ENCODE measurements at regions not wholly inside any gene's neighbourhood (a gene's known extent, or its start where the extent isn't known, plus 50 kb on each side); places are given as distances from the start of the nearest gene placed in this dataset.

DNA sequence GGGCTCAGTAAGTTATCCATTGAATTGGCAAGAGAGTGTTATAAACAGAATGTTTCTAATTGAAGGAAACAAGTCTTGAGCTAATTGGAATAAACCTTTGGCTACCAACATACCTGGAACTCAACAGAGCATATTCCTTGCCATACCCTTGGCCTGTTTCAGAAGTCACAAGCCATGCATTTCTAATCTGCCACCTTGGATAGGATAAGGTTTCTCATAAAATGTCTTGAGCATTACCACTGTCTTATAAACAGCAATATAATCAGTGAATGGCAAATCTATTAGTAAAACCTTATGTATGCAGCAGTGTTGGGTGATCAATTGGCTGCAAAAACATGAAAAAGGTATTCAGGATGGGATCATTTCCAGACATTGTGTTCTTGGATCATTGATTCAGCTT, 765.2 kb upstream of the SEL1L start:
- TF ChIP-seq ZNF232 (CRISPR knock-in tag; IDR thresholded peaks at IDR 0.05) (no peak), ATF1 (CRISPR knock-in tag; IDR thresholded peaks at IDR 0.05) (no peak), NR1H2 (CRISPR knock-in tag; IDR thresholded peaks at IDR 0.05) (no peak), MYBL2 (CRISPR knock-in tag; IDR thresholded peaks at IDR 0.05) (no peak)
- TF ChIP-seq, protein P1, sequence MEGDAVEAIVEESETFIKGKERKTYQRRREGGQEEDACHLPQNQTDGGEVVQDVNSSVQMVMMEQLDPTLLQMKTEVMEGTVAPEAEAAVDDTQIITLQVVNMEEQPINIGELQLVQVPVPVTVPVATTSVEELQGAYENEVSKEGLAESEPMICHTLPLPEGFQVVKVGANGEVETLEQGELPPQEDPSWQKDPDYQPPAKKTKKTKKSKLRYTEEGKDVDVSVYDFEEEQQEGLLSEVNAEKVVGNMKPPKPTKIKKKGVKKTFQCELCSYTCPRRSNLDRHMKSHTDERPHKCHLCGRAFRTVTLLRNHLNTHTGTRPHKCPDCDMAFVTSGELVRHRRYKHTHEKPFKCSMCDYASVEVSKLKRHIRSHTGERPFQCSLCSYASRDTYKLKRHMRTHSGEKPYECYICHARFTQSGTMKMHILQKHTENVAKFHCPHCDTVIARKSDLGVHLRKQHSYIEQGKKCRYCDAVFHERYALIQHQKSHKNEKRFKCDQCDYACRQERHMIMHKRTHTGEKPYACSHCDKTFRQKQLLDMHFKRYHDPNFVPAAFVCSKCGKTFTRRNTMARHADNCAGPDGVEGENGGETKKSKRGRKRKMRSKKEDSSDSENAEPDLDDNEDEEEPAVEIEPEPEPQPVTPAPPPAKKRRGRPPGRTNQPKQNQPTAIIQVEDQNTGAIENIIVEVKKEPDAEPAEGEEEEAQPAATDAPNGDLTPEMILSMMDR (IDR thresholded peaks at IDR 0.05) = no peak
- TF ChIP-seq, protein P2, sequence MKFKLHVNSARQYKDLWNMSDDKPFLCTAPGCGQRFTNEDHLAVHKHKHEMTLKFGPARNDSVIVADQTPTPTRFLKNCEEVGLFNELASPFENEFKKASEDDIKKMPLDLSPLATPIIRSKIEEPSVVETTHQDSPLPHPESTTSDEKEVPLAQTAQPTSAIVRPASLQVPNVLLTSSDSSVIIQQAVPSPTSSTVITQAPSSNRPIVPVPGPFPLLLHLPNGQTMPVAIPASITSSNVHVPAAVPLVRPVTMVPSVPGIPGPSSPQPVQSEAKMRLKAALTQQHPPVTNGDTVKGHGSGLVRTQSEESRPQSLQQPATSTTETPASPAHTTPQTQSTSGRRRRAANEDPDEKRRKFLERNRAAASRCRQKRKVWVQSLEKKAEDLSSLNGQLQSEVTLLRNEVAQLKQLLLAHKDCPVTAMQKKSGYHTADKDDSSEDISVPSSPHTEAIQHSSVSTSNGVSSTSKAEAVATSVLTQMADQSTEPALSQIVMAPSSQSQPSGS (CRISPR knock-in tag; IDR thresholded peaks at IDR 0.05; ENCODE audit: borderline replicate concordance, low read depth) = no peak

All from WTC11 (cell line).